AG04450 (cell line): ENCODE measurements at regions not wholly inside any gene's neighbourhood (a gene's known extent, or its start where the extent isn't known, plus 50 kb on each side); places are given as distances from the start of the nearest gene placed in this dataset.

Experiments
- CTCF ChIA-PET: fragments of 300-600, 350-600 bp; formaldehyde crosslinking; extraction: SDS; loops from one replicate; lab custom pipeline; 2022; ENCODE audit warnings: antibody characterized with exemption, inconsistent platforms; lab: Charles Lee
- POLR2A ChIA-PET: fragments of 350-600 bp; formaldehyde crosslinking; extraction: SDS; loops from one replicate; lab custom pipeline; 2021; ENCODE audit warnings: antibody characterized with exemption, inconsistent platforms; lab: Yijun Ruan, JAX
- DNase-seq: peaks from one replicate; pipeline ENCODE4 v3.0.0-alpha.2; 2011; ENCODE audit warnings: low read depth, low spot score
- H3K27ac ChIP-seq: one replicate; pipeline ENCODE4 v1.5.1; 2012; ENCODE audit warnings: low read depth, low read length, control low read depth
- H3K27me3 ChIP-seq: one replicate; pipeline ENCODE4 v1.6.0; 2012; ENCODE audit warnings: low read length; ENCODE audit not compliant: control insufficient read depth, insufficient read depth
- H3K4me3 ChIP-seq: 2 replicates; pipeline ENCODE4 v1.5.1; 2011; ENCODE audit warnings: mild to moderate bottlenecking, low read depth, low read length, control low read depth
- H3K9me3 ChIP-seq: 2 replicates; pipeline ENCODE4 v1.5.1; 2012; ENCODE audit warnings: low read length; ENCODE audit not compliant: control insufficient read depth, insufficient read depth
- CTCF ChIP-seq: IDR thresholded peaks from 2 replicates; pipeline ENCODE4 v1.5.1; 2011; ENCODE audit warnings: low read depth, low read length, control low read depth, inconsistent platforms

- Histone ChIP-seq H3K27ac (no peak overlapping the region), H3K27me3 (no peaks in the 10 kb centered on the region), H3K4me3 (no peak overlapping the region), H3K9me3 (peaks cover 37% of the 10 kb centered on the region)
- TF ChIP-seq CTCF: no peak
- no peak for DNase-seq
- POLR2A ChIA-PET: no interaction called here
- CTCF ChIA-PET: no interaction called here
Observed at GRCh38 chr5:5719292-5719691, 296.8 kb downstream of the ICE1 start.

- Histone ChIP-seq H3K27ac (no peak overlapping the region), H3K9me3 (peaks cover 48% of the 10 kb centered on the region), H3K27me3 (no peaks in the 10 kb centered on the region), H3K4me3 (no peak overlapping the region)
- ChIA-PET CTCF (no interaction called here), POLR2A (no interaction called here)
- no peak for DNase-seq
- TF ChIP-seq CTCF: no peak
Observed at GRCh38 chr5:5716665-5717064, 294.2 kb downstream of the ICE1 start.

GRCh38 chr5:5711592-5711991 lies 289.1 kb downstream of the ICE1 start:
- no peak overlapping the region for H3K4me3 ChIP-seq
- POLR2A ChIA-PET: no interaction called here

GRCh38 chr5:5711112-5711511 lies 288.6 kb downstream of the ICE1 start:
- no peak for TF ChIP-seq CTCF
- CTCF ChIA-PET: no interaction called here
- Histone ChIP-seq H3K4me3 (no peak overlapping the region), H3K27ac (no peak overlapping the region), H3K27me3 (no peaks in the 10 kb centered on the region), H3K9me3 (peaks cover 30% of the 10 kb centered on the region)
- no peak for DNase-seq
- POLR2A ChIA-PET: no interaction called here

More at GRCh38 chr5:5711592-5711991, 289.1 kb downstream of the ICE1 start:
- CTCF ChIA-PET: no interaction called here
- DNase-seq: no peak
- Histone ChIP-seq H3K9me3 (peaks cover 33% of the 10 kb centered on the region), H3K27ac (no peak overlapping the region), H3K27me3 (no peaks in the 10 kb centered on the region)
- TF ChIP-seq CTCF: no peak

- DNase-seq: no peak
- H3K4me3 ChIP-seq: no peak overlapping the region
- no peaks in the 10 kb centered on the region for H3K27me3 ChIP-seq
- H3K27ac ChIP-seq: no peak overlapping the region
- H3K9me3 ChIP-seq: peaks cover 27% of the 10 kb centered on the region
- POLR2A ChIA-PET: no interaction called here
- TF ChIP-seq CTCF: no peak
- CTCF ChIA-PET: no interaction called here
Observed at GRCh38 chr5:5710471-5710870, 288.0 kb downstream of the ICE1 start.
